Ishikawa (cell line): ENCODE measurements at regions not wholly inside any gene's neighbourhood (a gene's known extent, or its start where the extent isn't known, plus 50 kb on each side); places are given as distances from the start of the nearest gene placed in this dataset.

Experiments used
- CEBPB ChIP-seq: IDR thresholded peaks from 2 replicates; pipeline ENCODE4 v1.6.1; 2012
- CREB1 ChIP-seq: IDR thresholded peaks from 2 replicates; pipeline ENCODE4 v1.6.1; 2012; ENCODE audit warnings: low read depth
- EGR1 ChIP-seq: IDR thresholded peaks from 2 replicates; pipeline ENCODE4 v1.6.1; 2012
- EP300 ChIP-seq: IDR thresholded peaks from 2 replicates; pipeline ENCODE4 v1.6.1; 2012; ENCODE audit warnings: borderline replicate concordance
- FOXM1 ChIP-seq: IDR thresholded peaks from 2 replicates; pipeline ENCODE4 v1.6.1; 2012; ENCODE audit warnings: low read depth, borderline replicate concordance
- MAX ChIP-seq: IDR thresholded peaks from 2 replicates; pipeline ENCODE4 v1.6.1; 2012
- NFIC ChIP-seq: IDR thresholded peaks from 2 replicates; pipeline ENCODE4 v1.6.1; 2012
- RAD21 ChIP-seq: IDR thresholded peaks from 2 replicates; pipeline ENCODE4 v1.6.1; 2012; ENCODE audit warnings: low read depth
- REST ChIP-seq: IDR thresholded peaks from 2 replicates; pipeline ENCODE4 v1.6.1; 2012; ENCODE audit warnings: low read depth, mild to moderate bottlenecking
- TAF1 ChIP-seq: IDR thresholded peaks from 2 replicates; pipeline ENCODE4 v1.6.1; 2012; ENCODE audit warnings: low read depth, mild to moderate bottlenecking
- TCF12 ChIP-seq: IDR thresholded peaks from 2 replicates; pipeline ENCODE4 v1.6.1; 2012; ENCODE audit warnings: low read depth
- TEAD4 ChIP-seq: IDR thresholded peaks from 2 replicates; pipeline ENCODE4 v1.6.1; 2012
- YY1 ChIP-seq: IDR thresholded peaks from 2 replicates; pipeline ENCODE4 v1.6.1; 2012; ENCODE audit warnings: low read depth
- ZBTB7A ChIP-seq: IDR thresholded peaks from 2 replicates; pipeline ENCODE4 v1.6.1; 2012; ENCODE audit warnings: low read depth

GRCh38 chr9:134989206-134990065 lies 71.7 kb upstream of the FCN1 start:
- no peak for TF ChIP-seq MAX
- TF ChIP-seq NFIC, result no peak
- TF ChIP-seq YY1, result no peak
- no peak for TF ChIP-seq EGR1
- no peak for TF ChIP-seq CEBPB
- TF ChIP-seq TAF1, result no peak
- no peak for TF ChIP-seq FOXM1
- TF ChIP-seq TCF12, result no peak
- TF ChIP-seq REST, result no peak
- TF ChIP-seq TEAD4, result no peak
- no peak for TF ChIP-seq RAD21
- no peak for TF ChIP-seq EP300
- no peak for TF ChIP-seq CREB1
- no peak for TF ChIP-seq ZBTB7A
